ENCODE measurements at regions not wholly inside any gene's neighbourhood (a gene's known extent, or its start where the extent isn't known, plus 50 kb on each side); places are given as distances from the start of the nearest gene placed in this dataset.

DNA sequence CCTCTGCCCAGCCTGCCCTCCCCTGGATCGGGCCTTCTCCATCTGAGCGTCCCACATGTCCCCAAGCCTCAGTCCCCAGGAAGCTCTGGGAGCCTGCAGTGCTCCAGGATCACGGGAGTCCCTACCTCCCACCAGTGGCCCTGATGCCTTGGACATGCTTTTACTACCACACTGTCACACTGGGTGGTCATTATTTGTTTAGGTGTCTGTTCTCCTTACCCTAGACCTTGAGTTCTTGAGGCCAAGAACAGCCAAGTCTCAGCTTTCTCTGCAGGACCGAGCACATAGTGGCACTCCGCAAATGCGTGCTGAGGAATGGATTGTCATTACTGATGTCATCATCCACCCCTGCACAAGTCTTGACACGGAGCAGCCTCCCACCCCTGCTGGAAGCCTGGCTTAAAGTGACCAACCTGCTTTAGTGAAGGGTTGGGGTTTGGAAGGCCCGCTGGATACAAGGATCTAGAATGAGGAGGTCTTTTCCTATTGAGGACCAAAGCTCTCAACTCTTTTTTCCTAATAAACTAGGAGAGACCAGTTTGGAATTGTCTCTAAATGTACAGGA is 132.9 kb upstream of the CRHR1 start:
- DNase-seq: no peak
- TF ChIP-seq POLR2A (IDR thresholded peaks at IDR 0.05) (no peak), POLR2AphosphoS5 (IDR thresholded peaks at IDR 0.05) (no peak), EP300 (IDR thresholded peaks at IDR 0.05; ENCODE audit: low read depth) (no peak)
- TF ChIP-seq, protein P1, sequence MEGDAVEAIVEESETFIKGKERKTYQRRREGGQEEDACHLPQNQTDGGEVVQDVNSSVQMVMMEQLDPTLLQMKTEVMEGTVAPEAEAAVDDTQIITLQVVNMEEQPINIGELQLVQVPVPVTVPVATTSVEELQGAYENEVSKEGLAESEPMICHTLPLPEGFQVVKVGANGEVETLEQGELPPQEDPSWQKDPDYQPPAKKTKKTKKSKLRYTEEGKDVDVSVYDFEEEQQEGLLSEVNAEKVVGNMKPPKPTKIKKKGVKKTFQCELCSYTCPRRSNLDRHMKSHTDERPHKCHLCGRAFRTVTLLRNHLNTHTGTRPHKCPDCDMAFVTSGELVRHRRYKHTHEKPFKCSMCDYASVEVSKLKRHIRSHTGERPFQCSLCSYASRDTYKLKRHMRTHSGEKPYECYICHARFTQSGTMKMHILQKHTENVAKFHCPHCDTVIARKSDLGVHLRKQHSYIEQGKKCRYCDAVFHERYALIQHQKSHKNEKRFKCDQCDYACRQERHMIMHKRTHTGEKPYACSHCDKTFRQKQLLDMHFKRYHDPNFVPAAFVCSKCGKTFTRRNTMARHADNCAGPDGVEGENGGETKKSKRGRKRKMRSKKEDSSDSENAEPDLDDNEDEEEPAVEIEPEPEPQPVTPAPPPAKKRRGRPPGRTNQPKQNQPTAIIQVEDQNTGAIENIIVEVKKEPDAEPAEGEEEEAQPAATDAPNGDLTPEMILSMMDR (IDR thresholded peaks at IDR 0.05): no peak
- intact Hi-C loops (cut with DNase I; ENCODE audit: low total_unique reads): loop anchor here (10.0 kb wide), 1 partner anchor 64 kb away; no protein-coding TSS in a partner anchor
- H3K4me1 ChIP-seq: no peaks in the 10 kb centered on the region
- peaks cover 12% of the 10 kb centered on the region for H3K27me3 ChIP-seq
- in situ Hi-C loops (cut with MboI; ENCODE audit: low pct_ligation_motif_present in 1 of 4, low pct_unique_long_range_greater_than_20kb in 1 of 4, low sequenced_read_pairs in 3 of 4): no loop called here
- no peaks in the 10 kb centered on the region for H3K9me3 ChIP-seq
- WGBS, 2 donors (ENCODE audit: low coverage in 1 of 2): 76 to 80% methylated on average over 2 to 8 of the region's 8 CpGs
- no peak overlapping the region for H3K4me3 ChIP-seq
- no peak overlapping the region for H3K27ac ChIP-seq
- no peaks in the 10 kb centered on the region for H3K36me3 ChIP-seq

DNA sequence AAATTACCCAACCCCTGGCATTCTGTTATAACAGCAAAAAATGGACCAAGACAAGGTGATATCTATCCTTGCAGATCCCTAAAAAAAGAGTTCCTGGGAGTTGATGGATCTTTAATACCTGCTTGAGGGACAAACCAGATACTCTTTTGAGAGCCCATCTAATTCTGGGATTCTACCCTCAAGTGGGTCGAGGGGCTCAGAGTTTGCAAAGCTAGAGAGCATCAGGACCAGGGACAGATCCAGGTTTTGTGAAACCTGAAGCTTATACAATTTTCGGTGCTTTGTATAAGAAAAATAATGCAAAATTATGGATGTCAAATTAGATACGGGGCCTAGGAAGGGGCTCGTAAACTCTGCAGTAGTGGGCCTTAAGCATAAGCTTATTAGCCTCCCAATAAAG is 130.5 kb upstream of the CRHR1 start:
- in situ Hi-C loops (cut with MboI; ENCODE audit: low pct_ligation_motif_present in 1 of 4, low pct_unique_long_range_greater_than_20kb in 1 of 4, low sequenced_read_pairs in 3 of 4): no loop called here
- Histone ChIP-seq H3K4me3 (no peak overlapping the region), H3K27me3 (no peaks in the 10 kb centered on the region), H3K4me1 (no peaks in the 10 kb centered on the region), H3K9me3 (no peaks in the 10 kb centered on the region), H3K36me3 (no peaks in the 10 kb centered on the region), H3K27ac (no peak overlapping the region)
- TF ChIP-seq EP300 (IDR thresholded peaks at IDR 0.05; ENCODE audit: low read depth): no peak
- TF ChIP-seq, protein P1 (IDR thresholded peaks at IDR 0.05): no peak
- no peak for TF ChIP-seq POLR2AphosphoS5 (IDR thresholded peaks at IDR 0.05)
- no peak for TF ChIP-seq POLR2A (IDR thresholded peaks at IDR 0.05)
- WGBS, 2 donors (ENCODE audit: low coverage in 1 of 2): 61 to 67% methylated on average over 4 of the region's 4 CpGs
- intact Hi-C loops (cut with DNase I; ENCODE audit: low total_unique reads): loop anchor here (10.0 kb wide), 1 partner anchor 61 kb away; no protein-coding TSS in a partner anchor
- DNase-seq: no peak

DNA sequence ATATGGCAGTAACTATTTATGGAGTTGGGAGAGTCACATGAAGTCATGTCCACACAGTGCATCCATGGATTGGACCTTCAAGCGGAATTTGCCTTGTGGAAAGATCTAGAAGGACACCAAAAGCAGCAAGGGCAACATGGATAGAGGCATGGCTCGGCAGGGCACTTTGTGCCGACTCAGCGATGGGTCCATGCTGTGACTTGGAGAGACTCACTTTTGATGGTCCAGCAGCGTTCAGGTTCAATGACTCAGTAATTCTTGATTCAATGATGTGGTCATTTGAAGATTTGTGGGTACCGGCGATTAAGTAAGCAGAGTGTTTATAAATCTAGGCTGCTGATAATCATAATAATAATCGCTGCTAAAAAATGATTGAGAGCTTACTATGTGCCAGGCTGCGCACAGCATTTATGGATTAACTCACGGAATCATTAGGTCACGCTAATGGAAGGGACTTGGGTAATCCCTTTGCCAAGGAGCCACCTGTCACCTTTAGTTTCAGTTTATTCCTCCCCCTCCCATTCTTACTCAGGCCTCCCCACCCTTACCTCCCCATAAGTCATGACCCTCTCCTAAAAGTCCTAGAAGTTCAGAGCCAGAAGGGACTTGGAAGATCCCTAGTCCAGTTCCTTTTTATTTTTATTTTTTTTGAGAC is 127.5 kb upstream of the CRHR1 start:
- H3K36me3 ChIP-seq: no peaks in the 10 kb centered on the region
- no peak overlapping the region for H3K4me3 ChIP-seq
- TF ChIP-seq, protein P1 (IDR thresholded peaks at IDR 0.05): no peak
- TF ChIP-seq POLR2AphosphoS5 (IDR thresholded peaks at IDR 0.05) (no peak), EP300 (IDR thresholded peaks at IDR 0.05; ENCODE audit: low read depth) (no peak), POLR2A (IDR thresholded peaks at IDR 0.05) (no peak)
- peaks cover 6% of the 10 kb centered on the region for H3K27me3 ChIP-seq
- H3K9me3 ChIP-seq: no peaks in the 10 kb centered on the region
- DNase-seq: no peak
- intact Hi-C loops (cut with DNase I; ENCODE audit: low total_unique reads): loop anchor here (10.0 kb wide), 1 partner anchor 58 kb away; no protein-coding TSS in a partner anchor
- no peaks in the 10 kb centered on the region for H3K4me1 ChIP-seq
- in situ Hi-C loops (cut with MboI; ENCODE audit: low pct_ligation_motif_present in 1 of 4, low pct_unique_long_range_greater_than_20kb in 1 of 4, low sequenced_read_pairs in 3 of 4): no loop called here
- no peak overlapping the region for H3K27ac ChIP-seq
- WGBS, 2 donors (ENCODE audit: low coverage in 1 of 2): 90 to 91% methylated on average over 10 to 11 of the region's 11 CpGs

DNA sequence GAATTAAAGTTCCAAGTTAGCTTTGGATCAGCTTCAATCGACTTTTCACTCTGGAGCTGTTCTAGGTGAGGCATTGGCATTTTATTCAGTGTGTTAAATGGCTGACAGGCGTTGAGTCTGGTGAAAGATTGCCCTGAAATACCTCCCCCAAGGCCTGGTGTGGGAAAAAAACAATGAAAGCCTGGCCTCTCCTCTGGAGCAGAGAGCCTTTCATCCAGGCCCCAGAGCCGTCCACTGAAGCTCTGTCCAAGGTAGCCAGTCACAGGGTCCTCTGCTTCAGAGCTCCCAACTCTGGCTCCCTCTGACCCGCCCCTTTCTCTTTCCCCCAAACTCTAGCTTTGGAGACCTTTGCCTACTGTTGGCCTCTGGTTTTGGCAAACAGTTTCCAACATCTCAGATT is 123.6 kb upstream of the CRHR1 start:
- no peaks in the 10 kb centered on the region for H3K4me1 ChIP-seq
- no peaks in the 10 kb centered on the region for H3K9me3 ChIP-seq
- H3K36me3 ChIP-seq: no peaks in the 10 kb centered on the region
- intact Hi-C loops (cut with DNase I; ENCODE audit: low total_unique reads) (no loop called here), in situ Hi-C loops (cut with MboI; ENCODE audit: low pct_ligation_motif_present in 1 of 4, low pct_unique_long_range_greater_than_20kb in 1 of 4, low sequenced_read_pairs in 3 of 4) (no loop called here)
- TF ChIP-seq POLR2AphosphoS5 (IDR thresholded peaks at IDR 0.05) (no peak), EP300 (IDR thresholded peaks at IDR 0.05; ENCODE audit: low read depth) (no peak), POLR2A (IDR thresholded peaks at IDR 0.05) (no peak)
- TF ChIP-seq, protein P1 (IDR thresholded peaks at IDR 0.05): no peak
- no peak overlapping the region for H3K27ac ChIP-seq
- peaks cover 22% of the 10 kb centered on the region for H3K27me3 ChIP-seq
- H3K4me3 ChIP-seq: no peak overlapping the region
- no peak for DNase-seq
- 30 to 48% methylated on average over 2 to 4 of the region's 4 CpGs for WGBS, 2 donors (ENCODE audit: low coverage in 1 of 2)

All from transverse colon (tissue), 4 donors.